ENCODE measurements at regions not wholly inside any gene's neighbourhood (a gene's known extent, or its start where the extent isn't known, plus 50 kb on each side); places are given as distances from the start of the nearest gene placed in this dataset.

GRCh38 chr2:65716698-65717097, 284.3 kb upstream of the SPRED2 start:
- DNase-seq: no peak

- no peak for DNase-seq
These were observed 282.9 kb upstream of the SPRED2 start for GRCh38 chr2:65715323-65715722.

- DNase-seq: no peak
These were observed 282.5 kb upstream of the SPRED2 start for GRCh38 chr2:65714866-65715265.

- DNase-seq: no peak
These were observed 279.5 kb upstream of the SPRED2 start for GRCh38 chr2:65711863-65712262.

- DNase-seq: no peak
These were observed 278.4 kb upstream of the SPRED2 start for GRCh38 chr2:65710779-65711295.

- no peak for DNase-seq
These were observed 278.0 kb upstream of the SPRED2 start for GRCh38 chr2:65710356-65710755.

- no peak for DNase-seq
These were observed 275.7 kb upstream of the SPRED2 start for GRCh38 chr2:65708086-65708485.

- no peak for DNase-seq
These were observed 274.0 kb upstream of the SPRED2 start for GRCh38 chr2:65706411-65706810.

GRCh38 chr2:65701191-65701590, 268.8 kb upstream of the SPRED2 start:
- DNase-seq: no peak

- DNase-seq: no peak
These were observed 268.3 kb upstream of the SPRED2 start for GRCh38 chr2:65700720-65701119.

GRCh38 chr2:65700004-65700651, 267.7 kb upstream of the SPRED2 start:
- no peak for DNase-seq

GRCh38 chr2:65691816-65692215, 259.4 kb upstream of the SPRED2 start:
- no peak for DNase-seq

GRCh38 chr2:65688141-65688886, 255.9 kb upstream of the SPRED2 start:
- no peak for DNase-seq

GRCh38 chr2:65687614-65688013, 255.2 kb upstream of the SPRED2 start:
- no peak for DNase-seq

GRCh38 chr2:65686928-65687521, 254.6 kb upstream of the SPRED2 start:
- DNase-seq: no peak

GRCh38 chr2:65681503-65681902, 249.1 kb upstream of the SPRED2 start:
- DNase-seq: no peak

GRCh38 chr2:65678779-65679391, 246.5 kb upstream of the SPRED2 start:
- DNase-seq: no peak

- no peak for DNase-seq
These were observed 243.0 kb upstream of the SPRED2 start for GRCh38 chr2:65675350-65675749.

- no peak for DNase-seq
These were observed 239.4 kb upstream of the SPRED2 start for GRCh38 chr2:65671670-65672242.

GRCh38 chr2:65669574-65669973, 237.2 kb upstream of the SPRED2 start:
- no peak for DNase-seq

GRCh38 chr2:65668744-65669143, 236.3 kb upstream of the SPRED2 start:
- no peak for DNase-seq

- no peak for DNase-seq
These were observed 233.8 kb upstream of the SPRED2 start for GRCh38 chr2:65666156-65666725.

GRCh38 chr2:65664931-65665330, 232.5 kb upstream of the SPRED2 start:
- no peak for DNase-seq
